GM21786 (cell line): ENCODE measurements at regions not wholly inside any gene's neighbourhood (a gene's known extent, or its start where the extent isn't known, plus 50 kb on each side); places are given as distances from the start of the nearest gene placed in this dataset.

Experiments
- ATAC-seq: cut with Tn5 transposase; IDR thresholded peaks from one replicate; pipeline ENCODE4 v1.9.1; 2021; ENCODE audit not compliant: unreplicated experiment

DNA sequence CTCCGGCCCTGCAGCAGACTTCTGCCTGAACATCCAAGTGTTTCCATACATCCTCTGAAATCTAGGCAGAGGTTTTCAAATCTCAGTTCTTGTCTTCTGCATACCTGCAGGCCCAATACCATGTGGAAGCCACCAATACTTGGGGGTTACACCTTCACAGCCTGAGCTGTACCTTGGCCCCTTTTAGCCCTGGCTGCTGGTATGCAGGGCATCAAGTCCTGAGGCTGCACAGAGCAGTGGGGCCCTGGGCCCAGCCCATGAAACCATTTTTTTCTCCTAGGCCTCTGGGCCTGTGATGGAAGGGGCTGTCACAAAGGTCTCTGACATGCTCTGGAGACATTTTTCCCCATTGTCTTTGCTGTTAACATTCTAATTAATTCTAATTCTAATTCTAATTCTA, 680.6 kb downstream of the ELAVL2 start:
- ATAC-seq = no peak

DNA sequence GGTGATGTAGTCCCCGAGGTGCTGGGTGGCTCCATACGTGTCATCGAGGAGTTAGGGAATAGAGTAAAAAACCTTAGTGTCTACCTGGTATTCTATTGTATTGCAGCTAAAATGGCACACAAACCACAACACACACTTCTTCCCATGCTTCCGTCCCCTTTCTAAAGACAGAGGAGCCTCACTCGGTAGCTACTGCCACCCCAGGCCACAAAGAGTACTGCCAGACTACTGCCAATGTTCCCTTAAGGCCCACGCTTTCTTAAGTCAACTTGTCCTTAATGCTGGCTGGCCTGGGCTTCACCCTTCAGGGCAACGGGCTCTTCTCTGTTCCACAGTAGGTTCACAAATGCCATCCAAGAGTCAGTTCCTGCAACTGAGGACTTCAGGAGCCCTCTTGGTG, 673.0 kb downstream of the ELAVL2 start:
- no peak for ATAC-seq

DNA sequence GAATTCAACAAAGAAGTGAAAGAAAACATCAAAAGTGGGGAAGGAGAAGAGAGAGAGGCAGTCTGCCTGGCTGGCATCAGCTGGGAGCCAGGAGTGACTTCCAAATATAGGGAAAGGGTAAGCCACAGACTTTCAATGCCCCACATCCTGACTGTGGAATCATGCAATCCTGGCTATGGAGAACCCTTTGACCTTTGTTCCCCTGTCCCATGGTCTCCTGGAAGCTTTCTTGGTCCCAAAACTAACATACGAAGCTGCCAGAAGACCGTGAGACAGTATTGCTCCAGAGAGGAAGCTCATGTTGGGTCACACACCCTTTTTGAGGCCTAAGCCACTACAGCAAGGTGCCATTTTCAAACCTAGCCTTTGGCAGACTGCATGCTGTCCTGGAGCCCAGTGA, 665.5 kb downstream of the ELAVL2 start:
- no peak for ATAC-seq

DNA sequence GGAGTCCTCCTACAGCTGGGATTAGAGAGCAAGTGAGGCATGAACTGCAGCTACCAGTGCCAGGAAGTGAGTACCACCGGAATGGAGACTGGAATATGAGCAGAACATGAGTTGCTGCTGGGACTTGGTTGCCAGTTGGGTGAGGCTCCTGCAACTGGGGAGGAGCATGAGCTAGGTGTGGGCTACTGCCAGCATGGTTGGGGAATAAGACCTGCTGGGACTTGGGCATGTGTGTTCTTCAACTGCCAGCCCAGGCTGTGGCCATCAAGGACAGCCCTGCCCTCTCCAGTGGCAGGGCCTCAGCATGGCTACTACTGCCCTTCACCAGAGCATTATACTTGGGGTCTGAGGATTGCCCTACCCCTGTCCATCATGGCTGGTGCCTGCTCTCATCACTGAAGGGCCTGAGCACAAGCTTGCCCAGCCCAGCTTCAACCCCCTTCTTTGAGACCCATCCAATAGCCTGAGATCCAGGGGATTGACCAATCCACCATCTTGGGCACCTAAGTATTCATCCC, 665.0 kb downstream of the ELAVL2 start:
- ATAC-seq = no peak

DNA sequence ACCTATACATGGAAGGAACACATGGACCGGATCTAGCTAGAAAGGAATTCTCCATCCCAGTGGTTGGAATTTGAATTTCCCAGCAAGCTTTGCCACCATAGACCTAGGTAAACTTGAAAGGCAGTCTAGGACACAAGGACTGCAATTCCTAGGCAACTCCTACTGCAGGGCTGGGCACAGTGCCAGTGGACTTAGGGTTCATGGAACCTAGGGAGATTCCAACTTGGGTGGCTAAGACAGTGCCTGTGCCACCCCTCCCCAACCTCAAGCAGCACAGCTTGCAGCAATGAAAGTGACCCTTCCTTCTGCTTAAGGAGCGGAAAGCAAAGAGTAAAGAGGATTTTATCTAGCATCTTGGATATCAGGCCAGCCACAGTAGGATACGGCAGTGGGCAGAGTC, 663.3 kb downstream of the ELAVL2 start:
- no peak for ATAC-seq

DNA sequence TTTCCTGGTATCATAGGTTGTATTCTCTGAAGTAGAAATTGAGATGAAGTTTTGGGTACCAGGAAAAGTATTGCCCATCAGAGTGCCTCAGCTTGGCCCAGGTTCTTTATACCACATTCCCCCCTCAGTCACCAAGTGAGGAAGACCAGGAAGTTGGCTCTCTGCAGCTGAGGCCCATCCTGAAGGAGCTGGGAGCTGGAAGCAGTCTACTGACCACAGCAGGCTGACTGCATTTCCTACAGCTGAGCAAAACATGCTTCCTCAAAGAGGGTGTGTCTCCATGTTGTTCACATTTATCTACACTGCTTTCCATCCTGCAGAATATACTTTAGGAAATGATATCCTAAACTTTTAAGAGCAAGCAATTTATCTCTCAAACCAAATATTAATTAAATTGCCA, 654.6 kb downstream of the ELAVL2 start:
- no peak for ATAC-seq

DNA sequence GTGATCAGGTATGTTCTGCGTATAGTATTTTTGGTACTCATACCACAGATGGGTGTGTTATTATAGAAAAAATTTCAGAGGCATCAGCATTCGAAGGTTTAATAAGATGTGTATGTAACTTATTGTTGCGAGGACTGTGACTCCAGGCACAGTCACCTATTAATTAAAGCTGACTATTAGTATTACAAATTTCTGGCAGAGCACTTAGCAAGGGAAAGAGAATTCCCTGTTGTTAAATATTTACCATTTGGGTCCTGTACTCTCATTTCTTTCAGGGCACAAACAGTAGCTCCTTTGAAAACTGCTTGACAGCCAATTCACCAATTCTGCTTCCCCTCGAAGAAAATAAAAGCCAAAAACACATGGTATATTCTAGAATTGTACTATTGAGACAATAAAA, 653.8 kb downstream of the ELAVL2 start:
- ATAC-seq = no peak

DNA sequence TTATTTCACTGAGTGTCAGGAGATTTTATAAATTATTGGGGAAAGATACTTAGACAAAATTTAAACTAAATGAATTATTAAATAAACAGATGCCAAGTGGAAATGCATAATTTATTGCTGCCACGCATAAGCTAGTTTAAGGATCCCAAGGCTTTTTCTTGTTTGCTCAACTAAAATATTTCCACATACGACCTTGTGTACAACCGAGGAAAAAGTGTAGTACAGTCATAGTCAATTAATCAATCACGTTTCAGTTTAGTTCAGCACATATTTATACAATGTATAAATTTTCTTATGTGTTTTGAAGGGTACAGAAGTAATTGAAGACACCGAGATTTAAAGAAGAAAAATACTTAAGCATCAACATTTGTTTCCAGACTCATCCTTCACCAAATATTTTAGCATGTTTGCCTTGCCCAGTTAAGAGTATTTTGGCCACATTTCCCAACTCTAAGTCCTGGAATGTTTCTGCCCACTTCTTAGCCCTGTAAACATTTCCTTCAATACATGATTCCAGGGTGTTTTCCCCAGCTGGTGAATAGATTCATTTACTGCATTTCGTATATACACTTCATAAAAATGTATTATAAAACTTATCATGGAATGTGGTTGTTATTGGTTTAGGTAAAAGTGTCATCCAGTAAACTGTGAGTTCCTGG, 652.9 kb downstream of the ELAVL2 start:
- ATAC-seq = no peak

DNA sequence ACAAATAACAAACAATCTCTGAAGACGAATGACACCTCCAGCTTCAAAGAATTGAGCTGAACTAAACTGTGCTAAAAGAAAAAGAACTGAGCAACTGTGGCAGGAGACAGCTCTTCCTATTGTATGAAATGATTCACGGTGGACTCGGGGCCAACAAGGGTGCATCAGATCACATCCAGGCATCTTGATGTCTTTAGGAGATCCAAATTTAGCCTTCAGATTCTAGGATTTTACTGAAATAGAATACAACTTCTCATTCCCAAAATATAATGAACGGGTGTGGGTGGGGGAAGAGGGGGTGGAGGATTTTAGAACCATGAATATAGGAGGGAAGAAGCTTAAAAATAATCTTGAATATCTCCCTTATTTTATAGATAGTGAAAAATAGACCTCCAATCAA, 631.8 kb downstream of the ELAVL2 start:
- ATAC-seq = no peak

DNA sequence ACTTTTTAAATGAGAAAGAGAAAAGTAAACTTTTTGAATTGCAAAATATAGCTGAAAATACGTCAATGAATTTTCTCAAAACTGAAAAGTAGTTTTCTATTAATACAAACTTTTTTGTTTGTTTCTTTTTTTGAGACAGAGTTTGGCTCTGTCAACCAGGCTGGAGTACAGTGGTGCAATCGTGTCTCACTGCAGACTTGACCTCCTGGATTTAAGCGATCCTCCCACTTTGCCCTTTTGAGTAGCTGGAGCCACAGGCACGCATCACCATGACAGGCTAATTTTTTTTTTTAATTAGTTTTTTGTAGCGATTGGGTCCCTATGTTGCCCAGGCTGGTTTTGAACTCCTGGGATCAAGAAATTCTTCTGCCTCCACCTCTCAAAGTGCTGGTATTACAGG, 610.4 kb downstream of the ELAVL2 start:
- no peak for ATAC-seq

DNA sequence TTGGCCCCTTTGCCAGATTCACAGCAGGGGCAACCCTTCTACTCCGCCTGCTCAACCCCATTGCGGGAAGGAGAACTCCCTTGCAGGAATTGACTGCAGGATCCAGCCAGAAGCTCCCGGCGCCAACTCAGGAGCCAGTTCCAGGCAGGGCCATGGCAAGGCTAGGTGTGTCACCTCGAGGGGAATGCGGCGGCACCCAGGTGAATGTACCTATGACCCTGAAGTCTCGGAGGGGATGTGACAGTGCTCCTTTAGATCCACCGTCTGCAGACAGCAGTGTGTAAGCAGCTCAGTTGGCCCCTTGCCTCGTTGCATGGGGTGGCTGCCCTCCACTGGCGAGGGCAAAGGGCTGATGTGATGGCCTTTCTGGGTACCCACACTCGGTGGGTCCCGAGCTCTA, 606.6 kb downstream of the ELAVL2 start:
- no peak for ATAC-seq

DNA sequence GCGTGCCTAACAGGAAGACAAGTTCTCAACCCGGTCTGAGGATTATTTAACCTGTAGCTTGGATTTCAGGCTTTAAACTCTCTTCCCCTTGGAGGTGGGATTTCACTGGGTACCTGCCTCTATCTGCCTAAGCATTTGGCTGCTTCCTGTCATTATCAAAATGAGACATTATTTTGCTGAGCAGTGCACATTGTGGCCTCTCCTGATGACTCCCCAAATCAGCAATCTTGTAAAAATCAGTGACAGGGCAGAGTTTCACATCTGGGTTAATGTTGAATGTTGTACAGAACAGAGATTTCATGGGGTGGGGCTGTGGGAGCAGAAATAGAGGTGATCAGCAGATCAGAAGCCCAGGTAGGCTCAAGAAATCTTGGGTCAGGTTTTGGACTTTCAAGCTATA, 605.9 kb downstream of the ELAVL2 start:
- no peak for ATAC-seq

DNA sequence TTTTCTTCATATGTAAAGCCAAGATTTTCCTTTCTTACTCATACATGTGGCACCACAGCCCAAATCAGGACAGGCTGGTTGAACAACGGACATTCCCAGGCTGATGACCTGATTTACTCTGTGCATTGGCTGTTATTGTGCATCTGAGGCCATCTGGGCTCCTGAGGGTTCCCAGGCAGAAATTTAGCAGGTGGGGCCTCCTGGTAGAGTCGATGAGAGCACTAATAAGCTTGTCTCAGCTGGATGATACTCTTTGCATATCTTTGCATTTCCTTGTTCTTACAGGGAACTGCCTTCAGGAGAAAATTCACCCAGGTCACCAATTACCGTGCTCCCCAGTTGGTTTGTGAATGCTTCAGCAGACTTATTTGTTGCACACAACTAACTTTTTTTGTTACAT, 605.1 kb downstream of the ELAVL2 start:
- no peak for ATAC-seq

DNA sequence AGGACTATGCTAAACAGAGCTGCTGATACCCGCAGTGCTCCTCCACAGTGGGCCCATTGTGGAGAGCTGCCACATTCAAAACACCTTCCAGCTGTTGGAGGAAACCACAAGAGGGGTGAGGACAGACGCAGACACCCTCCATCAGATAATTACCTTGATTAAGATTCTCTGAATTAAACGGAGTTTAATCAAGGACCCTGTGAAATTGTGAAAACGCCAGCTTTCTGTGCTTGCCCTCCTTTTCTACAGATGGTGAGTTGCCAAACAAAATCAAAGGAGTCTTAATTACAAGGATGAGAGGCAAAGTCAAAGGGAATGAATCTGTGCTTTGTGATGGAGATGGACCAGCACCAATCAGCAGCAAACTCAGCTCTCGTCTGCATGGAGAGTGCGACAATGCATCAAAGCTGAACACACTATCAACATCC, 596.1 kb downstream of the ELAVL2 start:
- no peak for ATAC-seq

DNA sequence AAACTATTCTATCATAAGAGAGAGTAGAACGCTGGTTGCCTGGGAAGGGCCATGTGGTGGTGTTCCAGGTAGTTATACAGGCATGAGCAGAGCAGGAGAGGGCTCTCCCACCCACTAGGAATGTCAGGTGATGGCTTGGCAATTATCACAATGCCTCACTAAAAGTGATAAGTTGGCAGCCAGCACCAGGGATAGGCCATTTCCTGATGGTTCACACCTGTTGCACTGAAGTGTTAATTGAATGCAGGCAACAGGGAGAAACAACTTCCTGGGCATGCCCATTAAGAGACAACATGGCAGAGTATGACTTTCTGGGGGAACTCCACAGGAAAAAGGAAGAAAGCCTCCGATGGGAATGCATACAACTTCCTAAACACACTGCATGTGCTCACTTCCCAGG, 593.2 kb downstream of the ELAVL2 start:
- no peak for ATAC-seq

DNA sequence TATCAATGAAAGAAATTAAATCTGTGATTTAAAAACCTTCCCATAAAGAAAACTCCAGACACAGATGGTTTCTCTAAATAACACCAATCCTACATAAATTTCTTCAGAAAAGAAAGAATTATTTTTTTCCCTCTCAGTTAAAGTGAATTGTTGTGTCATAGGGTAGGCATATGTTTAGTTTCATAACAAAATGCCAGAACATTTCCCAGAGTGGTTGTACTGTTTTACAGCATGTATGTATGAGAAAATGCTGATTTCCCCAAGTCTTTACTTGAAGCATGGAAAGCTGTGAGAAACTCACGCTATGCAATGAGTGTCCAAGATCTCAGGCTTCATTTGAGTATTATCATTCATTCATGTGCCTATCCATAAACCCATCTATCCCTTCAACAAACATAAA, 582.5 kb downstream of the ELAVL2 start:
- no peak for ATAC-seq

DNA sequence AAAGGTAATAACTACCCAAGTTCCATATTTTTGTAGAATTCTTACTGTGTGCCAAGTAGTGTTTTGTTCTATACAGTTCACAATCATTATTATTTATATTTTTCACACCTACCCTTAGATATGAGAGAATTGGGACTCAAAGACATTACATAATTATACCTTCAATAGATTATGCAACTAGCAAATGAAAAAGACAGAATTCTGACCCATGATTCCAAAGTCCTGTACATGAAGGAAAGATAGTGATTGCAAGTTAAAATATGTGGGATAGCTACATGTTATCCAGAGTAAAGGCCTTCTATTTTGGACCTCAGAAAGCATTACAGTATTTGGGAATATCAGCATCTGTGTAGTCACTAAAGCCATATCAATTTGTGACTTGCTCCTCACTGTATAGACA, 581.0 kb downstream of the ELAVL2 start:
- no peak for ATAC-seq

DNA sequence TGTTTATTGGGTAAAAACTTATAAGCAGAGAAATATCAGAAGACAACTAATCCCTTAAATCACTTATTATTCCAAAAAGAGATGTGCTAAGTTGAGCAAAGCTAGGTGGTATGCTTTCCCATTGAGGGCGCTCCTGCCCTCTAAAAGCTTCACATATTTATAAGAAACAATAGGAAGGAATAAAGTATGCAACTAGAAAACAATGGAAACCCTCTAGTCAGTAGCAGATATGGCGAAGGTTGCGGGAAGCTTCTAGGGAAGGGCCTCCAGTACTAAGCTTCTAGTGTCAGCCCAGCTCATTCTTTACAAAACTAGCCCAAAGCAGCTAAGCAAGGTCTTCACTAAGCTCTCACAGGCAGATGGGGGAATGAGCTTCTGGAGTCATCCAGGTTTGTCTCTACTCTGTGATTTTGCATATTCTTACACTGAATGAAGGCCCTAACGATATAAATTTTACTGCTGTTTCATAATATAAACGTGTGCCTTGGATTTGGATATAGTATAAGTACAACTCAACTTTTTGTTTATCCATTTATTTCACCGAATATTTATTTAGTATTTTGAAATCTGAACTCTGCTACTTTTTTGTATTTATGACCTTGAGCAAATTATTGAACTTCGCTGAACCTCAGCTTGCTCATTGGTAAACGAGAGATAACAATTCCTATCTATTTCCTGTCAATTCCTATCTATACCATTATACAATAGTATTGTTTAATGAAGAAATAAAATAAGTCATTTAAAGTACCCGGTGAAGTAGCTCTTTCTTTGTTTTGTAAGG, 571.4 kb downstream of the ELAVL2 start:
- ATAC-seq = no peak

DNA sequence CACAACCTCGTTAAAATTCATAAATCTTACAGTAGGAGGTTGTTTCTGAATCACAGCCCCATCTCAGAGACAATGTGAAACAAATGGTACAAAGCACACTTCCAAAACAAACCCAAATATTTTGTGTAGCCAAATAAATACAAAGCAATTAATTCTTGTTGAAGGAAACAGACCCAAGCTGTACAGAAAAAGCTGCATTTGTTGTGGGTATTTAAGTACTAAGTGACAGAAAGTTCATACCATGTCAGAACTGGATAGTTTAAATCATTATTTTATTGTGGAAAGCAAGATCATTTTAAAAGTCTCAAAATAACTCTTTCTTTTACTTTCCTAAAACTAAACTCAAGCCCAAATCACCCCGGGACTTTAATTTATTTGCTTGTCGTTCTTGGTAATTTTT, 570.7 kb downstream of the ELAVL2 start:
- ATAC-seq = no peak

DNA sequence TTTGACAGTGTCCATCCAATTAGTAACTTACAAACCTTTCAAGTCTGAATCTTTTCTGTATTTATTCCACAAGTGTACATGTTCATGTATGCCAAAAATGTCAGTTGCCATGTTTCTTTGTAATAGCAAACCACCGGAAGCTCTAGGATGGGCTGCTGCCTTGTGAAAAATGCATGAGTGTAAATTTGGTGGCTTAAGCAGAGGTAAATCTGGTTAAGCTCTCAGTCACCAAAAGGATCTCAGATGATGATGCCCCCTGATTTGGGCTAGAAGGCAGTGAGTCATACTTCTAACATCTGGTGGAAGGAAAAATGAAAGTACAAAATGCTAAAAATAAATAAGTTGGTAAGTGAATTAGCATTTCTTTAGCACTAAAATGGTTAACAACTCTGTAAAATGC, 567.5 kb downstream of the ELAVL2 start:
- ATAC-seq = no peak

DNA sequence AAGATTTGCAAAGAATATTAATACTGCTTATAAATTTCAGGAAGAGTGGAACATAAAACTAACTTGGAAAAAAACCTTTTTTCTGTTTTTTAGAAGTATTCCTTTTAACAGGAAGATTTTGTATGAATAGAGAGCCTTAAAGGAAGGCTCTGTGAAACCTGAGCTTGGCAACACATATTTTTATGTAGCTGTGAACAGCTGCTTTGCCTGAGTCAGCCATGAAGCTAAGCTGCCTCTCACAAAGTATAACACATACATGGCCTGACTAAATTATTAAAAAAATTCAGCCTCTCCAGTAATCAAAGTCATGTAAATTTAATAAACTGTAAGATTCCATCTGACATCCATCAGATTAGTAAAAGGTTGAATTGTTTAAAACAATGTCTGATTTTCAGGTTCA, 547.5 kb downstream of the ELAVL2 start:
- no peak for ATAC-seq

DNA sequence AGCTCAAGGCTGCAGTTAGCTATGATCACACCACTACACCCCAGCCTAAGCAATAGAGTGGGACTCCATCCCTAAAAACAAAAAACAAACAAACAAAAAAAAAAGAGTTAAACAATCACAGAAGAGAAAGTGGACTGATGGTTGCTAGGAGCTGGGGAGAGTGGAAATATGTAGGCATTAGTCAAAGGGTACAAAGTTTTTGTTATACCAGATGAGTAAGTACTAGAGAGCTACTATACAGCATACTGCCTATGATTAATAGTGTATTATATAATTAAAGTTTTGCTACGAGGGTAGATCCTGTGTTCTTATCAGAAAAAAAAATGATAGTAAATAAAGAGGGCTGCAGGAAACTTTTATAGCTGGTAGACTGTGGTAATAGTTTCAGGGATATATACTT, 538.6 kb downstream of the ELAVL2 start:
- ATAC-seq = no peak

DNA sequence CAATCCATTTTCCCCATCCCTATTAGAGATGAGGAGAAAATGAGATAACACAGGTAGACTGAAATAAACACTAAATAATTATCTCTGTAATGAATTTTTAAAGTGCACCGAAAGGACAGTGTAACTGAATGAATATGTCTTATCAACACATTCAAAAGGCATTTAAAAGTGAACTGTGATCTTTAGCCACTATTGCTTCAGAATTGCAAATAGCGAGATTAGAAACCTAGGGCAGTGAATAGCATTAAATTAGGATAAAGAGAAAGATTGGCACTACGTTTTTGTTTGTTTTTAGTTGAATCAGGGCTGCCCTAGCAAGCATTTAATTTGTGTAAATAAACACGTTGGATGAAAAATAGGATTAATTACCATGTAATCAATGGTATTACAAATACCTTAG, 537.5 kb downstream of the ELAVL2 start:
- no peak for ATAC-seq
